Effector CD4-positive, alpha-beta T cell (primary cell): ENCODE measurements at regions not wholly inside any gene's neighbourhood (a gene's known extent, or its start where the extent isn't known, plus 50 kb on each side); places are given as distances from the start of the nearest gene placed in this dataset.

ENCODE experiments used
- DNase-seq: peaks from one replicate; pipeline ENCODE4 v3.0.0-alpha.2; 2020

GRCh38 chr9:91073049-91073810, 271.6 kb downstream of the SYK start:
- no peak for DNase-seq

GRCh38 chr9:91073811-91074771, 272.5 kb downstream of the SYK start:
- no peak for DNase-seq

- no peak for DNase-seq
These were observed 273.2 kb downstream of the SYK start for GRCh38 chr9:91074866-91075265.

GRCh38 chr9:91075279-91075678, 273.7 kb downstream of the SYK start:
- no peak for DNase-seq

- no peak for DNase-seq
These were observed 276.2 kb downstream of the SYK start for GRCh38 chr9:91077624-91078368.

GRCh38 chr9:91078369-91078695, 276.7 kb downstream of the SYK start:
- DNase-seq, result no peak

GRCh38 chr9:91082731-91083130, 279.0 kb downstream of the AUH start:
- no peak for DNase-seq

GRCh38 chr9:91084896-91085516, 276.7 kb downstream of the AUH start:
- no peak for DNase-seq

- no peak for DNase-seq
These were observed 276.0 kb downstream of the AUH start for GRCh38 chr9:91085517-91086291.

- no peak for DNase-seq
These were observed 274.9 kb downstream of the AUH start for GRCh38 chr9:91086657-91087461.

- DNase-seq, result no peak
These were observed 274.3 kb downstream of the AUH start for GRCh38 chr9:91087462-91087759.

- no peak for DNase-seq
These were observed 272.2 kb downstream of the AUH start for GRCh38 chr9:91089405-91090129.

- DNase-seq, result no peak
These were observed 271.6 kb downstream of the AUH start for GRCh38 chr9:91090130-91090410.

- no peak for DNase-seq
These were observed 269.5 kb downstream of the AUH start for GRCh38 chr9:91092214-91092613.

GRCh38 chr9:91094324-91095088, 267.2 kb downstream of the AUH start:
- DNase-seq, result no peak

GRCh38 chr9:91098203-91098850, 263.4 kb downstream of the AUH start:
- DNase-seq, result no peak

GRCh38 chr9:91099436-91099835, 262.3 kb downstream of the AUH start:
- DNase-seq, result no peak

GRCh38 chr9:91100878-91101450, 260.8 kb downstream of the AUH start:
- no peak for DNase-seq

- DNase-seq, result peak; percentile 68
These were observed 260.0 kb downstream of the AUH start for GRCh38 chr9:91101611-91102168.
